Gastrocnemius medialis (tissue), 4 donors: ENCODE measurements at regions not wholly inside any gene's neighbourhood (a gene's known extent, or its start where the extent isn't known, plus 50 kb on each side); places are given as distances from the start of the nearest gene placed in this dataset.

ENCODE experiments used
- CTCF ChIP-seq, 5 experiments: fragments of 450-650 bp in 3 of 5; fragments of 200-600 bp in 2 of 5; sonication (generic) in 2 of 5; IDR thresholded peaks in 4 of 5; conservative IDR thresholded peaks in 1 of 5; 1 replicate in 4 of 5; 2 replicates in 1 of 5; pipeline ENCODE4 v1.5.1; 2016 to 2019; ENCODE audit warnings: antibody characterized with exemption in 5 of 5, mild to moderate bottlenecking in 3 of 5, moderate library complexity in 3 of 5
- POLR2A ChIP-seq, 2 donors: fragments of 450-650 bp; IDR thresholded peaks; one replicate each; pipeline ENCODE4 v1.6.1; 2017; ENCODE audit warnings: antibody characterized with exemption in 2 of 2, mild to moderate bottlenecking in 2 of 2, moderate library complexity in 2 of 2

GRCh38 chr3:169029674-169030285 is 633.7 kb downstream of the MECOM start:
- TF ChIP-seq CTCF (IDR thresholded peaks at IDR 0.05 in 4 of 5, conservative IDR thresholded peaks at IDR 0.05 in 1 of 5) (no peak), POLR2A (IDR thresholded peaks at IDR 0.05) (no peak)
